A673 (cell line): ENCODE measurements at regions not wholly inside any gene's neighbourhood (a gene's known extent, or its start where the extent isn't known, plus 50 kb on each side); places are given as distances from the start of the nearest gene placed in this dataset.

Source experiments
- BruUV-seq: library from RNA; stranded (reverse); fragments of 400-500 nt; replicated peaks from 2 replicates; lab custom pipeline; 2021; lab: Mats Ljungman, UMichigan
- CTCF ChIA-PET: fragments of 300-600 bp; sonication (Branson Sonifier 250); formaldehyde crosslinking; loops from one replicate; lab custom pipeline; 2022; ENCODE audit warnings: antibody characterized with exemption; lab: Charles Lee
- POLR2A ChIA-PET: fragments of 300-600 bp; sonication (Branson Sonifier 250); formaldehyde crosslinking; loops from one replicate; lab custom pipeline; 2022; ENCODE audit warnings: antibody characterized with exemption; ENCODE audit not compliant: low non-redundant PET; lab: Charles Lee
- DNase-seq: peaks from one replicate; pipeline ENCODE4 v3.0.0-alpha.2; 2015; ENCODE audit warnings: low spot score
- H3K27ac ChIP-seq: fragments of 200-600 bp; sonication (generic); 2 replicates; pipeline ENCODE4 v1.5.1; 2016; ENCODE audit warnings: mixed run types, low read depth, mild to moderate bottlenecking, mixed read lengths, antibody characterized with exemption, low read length; ENCODE audit not compliant: poor library complexity, severe bottlenecking
- H3K27me3 ChIP-seq: fragments of 200-600 bp; sonication (generic); replicated peaks from 2 replicates; pipeline ENCODE4 v1.6.1; 2017; ENCODE audit warnings: mixed run types, low read depth, mild to moderate bottlenecking, mixed read lengths, antibody characterized with exemption, low read length; ENCODE audit not compliant: insufficient read depth, poor library complexity
- H3K36me3 ChIP-seq: fragments of 200-600 bp; sonication (generic); 2 replicates; pipeline ENCODE4 v1.6.1; 2016; ENCODE audit warnings: mixed run types, mild to moderate bottlenecking, mixed read lengths, antibody characterized with exemption, low read length; ENCODE audit not compliant: insufficient read depth, poor library complexity, severe bottlenecking
- H3K4me1 ChIP-seq: fragments of 200-600 bp; sonication (generic); 2 replicates; pipeline ENCODE4 v1.6.1; 2017; ENCODE audit warnings: mixed run types, mild to moderate bottlenecking, mixed read lengths, antibody characterized with exemption, low read length; ENCODE audit not compliant: insufficient read depth, poor library complexity, severe bottlenecking
- H3K4me3 ChIP-seq: fragments of 200-600 bp; sonication (generic); 2 replicates; pipeline ENCODE4 v1.5.1; 2016; ENCODE audit warnings: low read depth, mixed run types, mild to moderate bottlenecking, mixed read lengths, low read length; ENCODE audit not compliant: poor library complexity, severe bottlenecking
- H3K9me3 ChIP-seq: fragments of 200-600 bp; sonication (generic); 2 replicates; pipeline ENCODE4 v1.6.1; 2016; ENCODE audit warnings: mixed run types, low read depth, mild to moderate bottlenecking, mixed read lengths, antibody characterized with exemption, low read length; ENCODE audit not compliant: poor library complexity, severe bottlenecking
- CTCF ChIP-seq: fragments of 300-800, 200-600 bp; sonication (generic); conservative IDR thresholded peaks from 2 replicates; pipeline ENCODE4 v1.5.1; 2017; ENCODE audit warnings: low read depth, mild to moderate bottlenecking, antibody characterized with exemption, low read length, moderate library complexity, mixed read lengths
- EZH2 ChIP-seq: fragments of 200-600 bp; sonication (generic); IDR thresholded peaks from 2 replicates; pipeline ENCODE4 v1.6.1; 2017; ENCODE audit warnings: borderline replicate concordance, low read depth, mild to moderate bottlenecking, mixed read lengths, antibody characterized with exemption, low read length; ENCODE audit not compliant: poor library complexity, severe bottlenecking
- intact Hi-C: fragments of 100-400 bp; cut with micrococcal nuclease; formaldehyde crosslinking; loops from one replicate; pipeline ENCODE4 v1.10.0; 2022; ENCODE audit not compliant: unreplicated experiment

- H3K9me3 ChIP-seq, result no peaks in the 10 kb centered on the region
- no peak overlapping the region for H3K27ac ChIP-seq
- no TSS peak for BruUV-seq
- ChIA-PET POLR2A (no interaction called here), CTCF (no interaction called here)
- no peak overlapping the region for H3K4me3 ChIP-seq
- no peak for DNase-seq
- no peaks in the 10 kb centered on the region for H3K4me1 ChIP-seq
- intact Hi-C loops, result no loop called here
- H3K27me3 ChIP-seq, result no peaks in the 10 kb centered on the region
- no peaks in the 10 kb centered on the region for H3K36me3 ChIP-seq
- no peak for TF ChIP-seq EZH2
- TF ChIP-seq CTCF, result no peak
Observed at GRCh38 chr21:41672543-41672915, 94.3 kb downstream of the RIPK4 start.

DNA sequence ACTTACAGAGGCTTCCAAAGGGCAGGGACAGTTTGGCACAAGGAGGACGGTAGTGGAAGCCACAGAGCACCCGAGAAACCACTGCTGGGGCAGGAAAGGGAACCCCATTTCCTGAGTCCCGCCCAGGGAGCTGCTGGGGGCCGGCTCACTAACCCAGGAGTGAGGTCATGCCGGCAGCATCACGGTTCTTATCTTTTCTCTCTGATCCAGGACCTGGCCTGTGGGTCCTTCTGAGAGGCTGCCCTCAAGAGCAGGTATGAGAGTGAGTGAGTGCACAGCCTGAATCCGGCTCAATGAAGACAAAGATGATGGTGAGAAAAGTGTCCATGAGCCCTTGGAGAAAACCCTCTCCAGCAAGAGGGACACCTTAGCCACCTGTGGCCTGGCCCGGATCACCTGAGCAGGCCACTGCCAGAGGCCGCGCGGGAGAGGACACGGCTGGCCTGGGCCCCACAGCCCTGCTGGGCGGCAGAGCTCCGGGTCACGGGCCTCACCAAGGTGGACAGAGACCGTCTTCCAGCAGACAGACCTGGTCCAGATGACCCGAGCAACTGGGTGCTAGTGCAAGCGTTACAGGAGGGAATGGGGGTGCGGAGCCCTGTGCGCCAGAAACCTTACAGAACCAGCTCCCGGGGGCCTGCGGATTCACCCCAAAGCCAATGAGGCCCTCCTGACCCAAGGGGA lies 94.9 kb downstream of the RIPK4 start:
- DNase-seq, result no peak
- no TSS peak for BruUV-seq
- H3K36me3 ChIP-seq, result no peaks in the 10 kb centered on the region
- no peaks in the 10 kb centered on the region for H3K9me3 ChIP-seq
- no peaks in the 10 kb centered on the region for H3K4me1 ChIP-seq
- ChIA-PET POLR2A (no interaction called here), CTCF (no interaction called here)
- H3K27me3 ChIP-seq, result no peaks in the 10 kb centered on the region
- H3K4me3 ChIP-seq, result no peak overlapping the region
- intact Hi-C loops, result no loop called here
- TF ChIP-seq CTCF (no peak), EZH2 (no peak)
- no peak overlapping the region for H3K27ac ChIP-seq

GRCh38 chr21:41671212-41671762 lies 95.6 kb downstream of the RIPK4 start:
- no peaks in the 10 kb centered on the region for H3K9me3 ChIP-seq
- no peak overlapping the region for H3K4me3 ChIP-seq
- H3K4me1 ChIP-seq, result no peaks in the 10 kb centered on the region
- TF ChIP-seq EZH2 (no peak), CTCF (no peak)
- CTCF ChIA-PET, result no interaction called here
- POLR2A ChIA-PET, result no interaction called here
- BruUV-seq, result no TSS peak
- H3K27ac ChIP-seq, result no peak overlapping the region
- no peaks in the 10 kb centered on the region for H3K36me3 ChIP-seq
- intact Hi-C loops, result no loop called here
- DNase-seq, result no peak
- H3K27me3 ChIP-seq, result no peaks in the 10 kb centered on the region
